ENCODE measurements at regions not wholly inside any gene's neighbourhood (a gene's known extent, or its start where the extent isn't known, plus 50 kb on each side); places are given as distances from the start of the nearest gene placed in this dataset.

GRCh38 chr12:59093073-59093772 is 172.9 kb upstream of the LRIG3 start:
- no peak overlapping the region for H3K9ac ChIP-seq (ENCODE audit: insufficient read length, low read depth)
- H3K9me3 ChIP-seq (ENCODE audit: insufficient read depth, low read length): no peaks in the 10 kb centered on the region
- H3K36me3 ChIP-seq (ENCODE audit: insufficient read depth, insufficient read length, low read length): no peaks in the 10 kb centered on the region
- no peaks in the 10 kb centered on the region for H3K4me1 ChIP-seq (ENCODE audit: insufficient read depth, insufficient read length)
- TF ChIP-seq YY1 (IDR thresholded peaks at IDR 0.05; ENCODE audit: insufficient read depth, insufficient read length) (no peak), ZNF274 (IDR thresholded peaks at IDR 0.05; ENCODE audit: low read depth, low read length) (no peak), SUZ12 (IDR thresholded peaks at IDR 0.05; ENCODE audit: extremely low read depth, insufficient read depth, insufficient read length) (no peak)
- no peak overlapping the region for H3K4me3 ChIP-seq (ENCODE audit: insufficient read length, low read depth)
- H3K27me3 ChIP-seq (ENCODE audit: insufficient read depth, insufficient read length): no peaks in the 10 kb centered on the region
- no peak for DNase-seq (ENCODE audit: low read depth, low spot score)

GRCh38 chr12:59088673-59089072 is 168.4 kb upstream of the LRIG3 start:
- H3K9ac ChIP-seq (ENCODE audit: insufficient read length, low read depth): no peak overlapping the region
- H3K27me3 ChIP-seq (ENCODE audit: insufficient read depth, insufficient read length): no peaks in the 10 kb centered on the region
- H3K4me1 ChIP-seq (ENCODE audit: insufficient read depth, insufficient read length): no peaks in the 10 kb centered on the region
- no peak overlapping the region for H3K4me3 ChIP-seq (ENCODE audit: insufficient read length, low read depth)
- no peaks in the 10 kb centered on the region for H3K36me3 ChIP-seq (ENCODE audit: insufficient read depth, insufficient read length, low read length)
- TF ChIP-seq ZNF274 (IDR thresholded peaks at IDR 0.05; ENCODE audit: low read depth, low read length): no peak
- TF ChIP-seq YY1 (IDR thresholded peaks at IDR 0.05; ENCODE audit: insufficient read depth, insufficient read length): no peak
- TF ChIP-seq SUZ12 (IDR thresholded peaks at IDR 0.05; ENCODE audit: extremely low read depth, insufficient read depth, insufficient read length): no peak
- DNase-seq (ENCODE audit: low read depth, low spot score): no peak
- no peaks in the 10 kb centered on the region for H3K9me3 ChIP-seq (ENCODE audit: insufficient read depth, low read length)

- Histone ChIP-seq H3K4me3 (ENCODE audit: insufficient read length, low read depth) (no peak overlapping the region), H3K9me3 (ENCODE audit: insufficient read depth, low read length) (no peaks in the 10 kb centered on the region), H3K36me3 (ENCODE audit: insufficient read depth, insufficient read length, low read length) (no peaks in the 10 kb centered on the region), H3K9ac (ENCODE audit: insufficient read length, low read depth) (no peak overlapping the region), H3K4me1 (ENCODE audit: insufficient read depth, insufficient read length) (no peaks in the 10 kb centered on the region), H3K27me3 (ENCODE audit: insufficient read depth, insufficient read length) (no peaks in the 10 kb centered on the region)
- TF ChIP-seq YY1 (IDR thresholded peaks at IDR 0.05; ENCODE audit: insufficient read depth, insufficient read length): no peak
- no peak for TF ChIP-seq SUZ12 (IDR thresholded peaks at IDR 0.05; ENCODE audit: extremely low read depth, insufficient read depth, insufficient read length)
- TF ChIP-seq ZNF274 (IDR thresholded peaks at IDR 0.05; ENCODE audit: low read depth, low read length): no peak
- DNase-seq (ENCODE audit: low read depth, low spot score): no peak
Measured at GRCh38 chr12:59087691-59088090, 167.4 kb upstream of the LRIG3 start.

GRCh38 chr12:59087077-59087673 is 166.9 kb upstream of the LRIG3 start:
- TF ChIP-seq ZNF274 (IDR thresholded peaks at IDR 0.05; ENCODE audit: low read depth, low read length): no peak
- H3K9me3 ChIP-seq (ENCODE audit: insufficient read depth, low read length): no peaks in the 10 kb centered on the region
- H3K4me1 ChIP-seq (ENCODE audit: insufficient read depth, insufficient read length): no peaks in the 10 kb centered on the region
- no peak for DNase-seq (ENCODE audit: low read depth, low spot score)
- no peak overlapping the region for H3K9ac ChIP-seq (ENCODE audit: insufficient read length, low read depth)
- no peak overlapping the region for H3K4me3 ChIP-seq (ENCODE audit: insufficient read length, low read depth)
- no peaks in the 10 kb centered on the region for H3K36me3 ChIP-seq (ENCODE audit: insufficient read depth, insufficient read length, low read length)
- H3K27me3 ChIP-seq (ENCODE audit: insufficient read depth, insufficient read length): no peaks in the 10 kb centered on the region

- TF ChIP-seq YY1 (IDR thresholded peaks at IDR 0.05; ENCODE audit: insufficient read depth, insufficient read length): no peak
- no peak for TF ChIP-seq ZNF274 (IDR thresholded peaks at IDR 0.05; ENCODE audit: low read depth, low read length)
- no peak for TF ChIP-seq SUZ12 (IDR thresholded peaks at IDR 0.05; ENCODE audit: extremely low read depth, insufficient read depth, insufficient read length)
- H3K9ac ChIP-seq (ENCODE audit: insufficient read length, low read depth): no peak overlapping the region
- H3K9me3 ChIP-seq (ENCODE audit: insufficient read depth, low read length): no peaks in the 10 kb centered on the region
- no peak for DNase-seq (ENCODE audit: low read depth, low spot score)
- no peaks in the 10 kb centered on the region for H3K36me3 ChIP-seq (ENCODE audit: insufficient read depth, insufficient read length, low read length)
- no peaks in the 10 kb centered on the region for H3K4me1 ChIP-seq (ENCODE audit: insufficient read depth, insufficient read length)
- H3K4me3 ChIP-seq (ENCODE audit: insufficient read length, low read depth): no peak overlapping the region
- no peaks in the 10 kb centered on the region for H3K27me3 ChIP-seq (ENCODE audit: insufficient read depth, insufficient read length)
Measured at GRCh38 chr12:59086126-59086525, 165.8 kb upstream of the LRIG3 start.

- no peak for TF ChIP-seq YY1 (IDR thresholded peaks at IDR 0.05; ENCODE audit: insufficient read depth, insufficient read length)
- TF ChIP-seq ZNF274 (IDR thresholded peaks at IDR 0.05; ENCODE audit: low read depth, low read length): no peak
- TF ChIP-seq SUZ12 (IDR thresholded peaks at IDR 0.05; ENCODE audit: extremely low read depth, insufficient read depth, insufficient read length): no peak
- no peaks in the 10 kb centered on the region for H3K9me3 ChIP-seq (ENCODE audit: insufficient read depth, low read length)
- no peaks in the 10 kb centered on the region for H3K27me3 ChIP-seq (ENCODE audit: insufficient read depth, insufficient read length)
- no peak for DNase-seq (ENCODE audit: low read depth, low spot score)
- H3K4me3 ChIP-seq (ENCODE audit: insufficient read length, low read depth): no peak overlapping the region
- no peaks in the 10 kb centered on the region for H3K4me1 ChIP-seq (ENCODE audit: insufficient read depth, insufficient read length)
- no peaks in the 10 kb centered on the region for H3K36me3 ChIP-seq (ENCODE audit: insufficient read depth, insufficient read length, low read length)
- no peak overlapping the region for H3K9ac ChIP-seq (ENCODE audit: insufficient read length, low read depth)
Measured at GRCh38 chr12:59085690-59086089, 165.4 kb upstream of the LRIG3 start.

GRCh38 chr12:59084511-59085375 is 164.4 kb upstream of the LRIG3 start:
- Histone ChIP-seq H3K4me3 (ENCODE audit: insufficient read length, low read depth) (no peak overlapping the region), H3K27me3 (ENCODE audit: insufficient read depth, insufficient read length) (no peaks in the 10 kb centered on the region), H3K36me3 (ENCODE audit: insufficient read depth, insufficient read length, low read length) (no peaks in the 10 kb centered on the region), H3K9ac (ENCODE audit: insufficient read length, low read depth) (no peak overlapping the region), H3K4me1 (ENCODE audit: insufficient read depth, insufficient read length) (no peaks in the 10 kb centered on the region), H3K9me3 (ENCODE audit: insufficient read depth, low read length) (no peaks in the 10 kb centered on the region)
- peak; percentile 6 for DNase-seq (ENCODE audit: low read depth, low spot score)
- no peak for TF ChIP-seq ZNF274 (IDR thresholded peaks at IDR 0.05; ENCODE audit: low read depth, low read length)
- no peak for TF ChIP-seq SUZ12 (IDR thresholded peaks at IDR 0.05; ENCODE audit: extremely low read depth, insufficient read depth, insufficient read length)
- no peak for TF ChIP-seq YY1 (IDR thresholded peaks at IDR 0.05; ENCODE audit: insufficient read depth, insufficient read length)

All from NT2/D1 (cell line).